GM12874 (cell line): ENCODE measurements at regions not wholly inside any gene's neighbourhood (a gene's known extent, or its start where the extent isn't known, plus 50 kb on each side); places are given as distances from the start of the nearest gene placed in this dataset.

ENCODE experiments used
- TF ChIP-seq, protein P1 (sequence below): IDR thresholded peaks from 2 replicates; pipeline ENCODE4 v1.5.1; 2011; ENCODE audit warnings: low read depth, mild to moderate bottlenecking, control low read depth, low read length, moderate library complexity; ENCODE audit not compliant: insufficient read depth

DNA sequence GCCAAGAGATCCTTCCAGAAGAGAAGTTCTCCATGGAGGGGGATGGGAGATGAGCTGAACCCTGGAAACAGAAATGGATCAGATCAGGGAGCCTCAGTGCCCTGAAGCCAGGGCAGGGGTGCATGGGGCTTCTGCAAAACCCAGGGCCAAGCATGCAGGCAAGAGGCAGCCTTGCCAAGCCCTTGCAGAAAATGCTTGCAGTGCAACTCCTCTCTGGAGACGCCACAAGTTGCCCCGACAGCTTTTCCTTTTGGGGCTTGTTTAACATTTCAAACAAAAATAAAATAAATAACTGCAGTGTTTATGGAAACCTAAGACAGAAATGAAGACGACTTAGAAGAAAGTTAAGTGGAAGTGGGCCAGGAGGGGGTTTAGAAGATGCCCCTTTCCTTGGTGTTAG lies 177.5 kb upstream of the TNP1 start:
- TF ChIP-seq, protein P1, sequence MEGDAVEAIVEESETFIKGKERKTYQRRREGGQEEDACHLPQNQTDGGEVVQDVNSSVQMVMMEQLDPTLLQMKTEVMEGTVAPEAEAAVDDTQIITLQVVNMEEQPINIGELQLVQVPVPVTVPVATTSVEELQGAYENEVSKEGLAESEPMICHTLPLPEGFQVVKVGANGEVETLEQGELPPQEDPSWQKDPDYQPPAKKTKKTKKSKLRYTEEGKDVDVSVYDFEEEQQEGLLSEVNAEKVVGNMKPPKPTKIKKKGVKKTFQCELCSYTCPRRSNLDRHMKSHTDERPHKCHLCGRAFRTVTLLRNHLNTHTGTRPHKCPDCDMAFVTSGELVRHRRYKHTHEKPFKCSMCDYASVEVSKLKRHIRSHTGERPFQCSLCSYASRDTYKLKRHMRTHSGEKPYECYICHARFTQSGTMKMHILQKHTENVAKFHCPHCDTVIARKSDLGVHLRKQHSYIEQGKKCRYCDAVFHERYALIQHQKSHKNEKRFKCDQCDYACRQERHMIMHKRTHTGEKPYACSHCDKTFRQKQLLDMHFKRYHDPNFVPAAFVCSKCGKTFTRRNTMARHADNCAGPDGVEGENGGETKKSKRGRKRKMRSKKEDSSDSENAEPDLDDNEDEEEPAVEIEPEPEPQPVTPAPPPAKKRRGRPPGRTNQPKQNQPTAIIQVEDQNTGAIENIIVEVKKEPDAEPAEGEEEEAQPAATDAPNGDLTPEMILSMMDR: no peak

DNA sequence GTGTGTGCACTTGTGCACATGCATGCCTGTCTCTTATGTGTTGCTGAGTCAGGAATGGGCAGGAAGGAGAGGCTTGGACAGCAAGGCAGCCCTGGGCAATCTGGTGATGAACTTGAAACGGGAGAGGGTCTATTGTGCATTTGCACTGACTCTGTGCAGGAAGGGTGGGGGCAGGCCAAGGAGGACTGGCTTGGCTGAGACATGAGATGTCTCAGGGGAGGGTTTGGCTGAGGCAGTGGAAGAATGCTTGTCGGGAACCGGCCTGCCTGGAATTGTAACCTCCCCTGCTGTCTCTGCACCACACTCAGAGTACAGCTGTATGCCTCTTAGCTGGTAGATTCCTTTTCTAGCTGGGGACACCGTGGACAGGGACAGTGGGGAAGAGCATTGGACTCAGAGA lies 176.1 kb upstream of the TNP1 start:
- TF ChIP-seq, protein P1: no peak

- TF ChIP-seq, protein P1: no peak
Measured at GRCh38 chr2:217033186-217033585, 173.3 kb upstream of the TNP1 start.

GRCh38 chr2:217031445-217031844 lies 171.6 kb upstream of the TNP1 start:
- TF ChIP-seq, protein P1: no peak

GRCh38 chr2:217030081-217030480 lies 170.2 kb upstream of the TNP1 start:
- TF ChIP-seq, protein P1: no peak

DNA sequence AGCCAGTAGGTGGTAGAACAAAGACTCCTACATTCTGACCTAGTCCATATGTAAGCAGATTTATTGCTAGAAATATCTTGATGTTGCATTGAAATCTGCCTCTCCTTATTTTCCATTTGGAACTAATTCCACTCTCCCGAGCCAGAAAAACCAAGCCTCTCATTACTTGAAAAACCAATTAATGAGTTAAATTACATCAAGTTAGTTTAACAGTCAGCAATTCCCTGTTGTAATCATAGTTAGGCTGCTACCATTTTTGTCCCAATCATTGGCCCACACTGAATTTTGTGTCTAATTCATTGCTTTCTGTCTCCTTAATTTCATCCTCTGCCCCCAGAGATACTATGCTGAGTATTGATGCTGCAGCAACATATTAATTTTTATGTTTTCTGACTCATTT lies 168.3 kb upstream of the TNP1 start:
- TF ChIP-seq, protein P1: no peak

DNA sequence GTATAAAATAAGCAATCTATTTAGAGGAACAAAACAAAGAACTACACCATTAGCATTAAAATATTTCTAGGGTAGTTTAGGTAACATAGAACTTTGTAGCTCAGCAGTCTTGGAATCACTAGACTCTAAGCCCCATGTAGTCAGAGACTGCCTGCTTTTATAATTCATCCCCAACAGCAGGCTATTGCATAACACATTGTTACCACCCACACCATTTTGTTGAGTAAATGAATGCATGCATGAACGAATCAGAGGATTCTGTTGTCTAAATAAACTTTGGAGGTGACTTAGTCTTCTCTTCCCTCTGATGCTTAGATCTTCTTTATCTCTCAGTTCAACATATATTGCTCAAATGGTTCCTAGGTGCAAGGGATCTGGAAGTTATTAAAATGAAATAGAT lies 167.6 kb upstream of the TNP1 start:
- TF ChIP-seq, protein P1: no peak

DNA sequence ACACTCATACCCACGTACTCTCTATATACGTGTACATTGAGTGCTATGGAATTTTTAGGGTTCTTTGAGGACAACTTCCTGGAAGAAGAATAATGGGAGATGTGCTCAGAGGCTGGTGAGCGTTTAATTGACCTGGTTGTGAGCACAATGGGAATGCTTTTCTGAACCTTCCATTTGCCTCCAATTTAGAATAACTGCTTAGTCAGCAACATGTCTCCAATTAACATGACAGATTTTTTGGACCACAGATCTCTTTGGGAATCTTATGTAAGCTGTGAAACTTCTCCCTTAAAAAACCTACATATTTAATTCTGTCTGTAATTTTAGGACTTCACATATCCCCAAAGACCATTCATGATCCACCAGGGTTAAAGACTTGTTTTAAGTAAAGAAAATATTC lies 166.7 kb upstream of the TNP1 start:
- TF ChIP-seq, protein P1: no peak
